Endodermal cell (in vitro differentiated cells): ENCODE measurements at regions not wholly inside any gene's neighbourhood (a gene's known extent, or its start where the extent isn't known, plus 50 kb on each side); places are given as distances from the start of the nearest gene placed in this dataset.
A peak's percentile ranks its signal among the peaks of the same experiment; 100 is the strongest.

Experiments
- DNase-seq: peaks from one replicate; pipeline ENCODE4 v3.0.0-alpha.2; 2017
- H3K27ac ChIP-seq: 2 replicates; pipeline ENCODE4 v1.5.1; 2013; ENCODE audit warnings: mild to moderate bottlenecking, low read depth, low read length, moderate library complexity
- H3K27me3 ChIP-seq: 2 replicates; pipeline ENCODE4 v1.6.1; 2013; ENCODE audit warnings: mild to moderate bottlenecking, low read length, moderate library complexity; ENCODE audit not compliant: insufficient read depth, control insufficient read depth, poor library complexity, severe bottlenecking
- H3K36me3 ChIP-seq: 2 replicates; pipeline ENCODE4 v1.7.0; 2013; ENCODE audit warnings: mild to moderate bottlenecking, low read length, moderate library complexity; ENCODE audit not compliant: control insufficient read depth, insufficient read depth
- H3K4me1 ChIP-seq: one replicate; pipeline ENCODE4 v1.7.0; 2013; ENCODE audit warnings: low read length; ENCODE audit not compliant: control insufficient read depth, insufficient read depth
- H3K4me3 ChIP-seq: 2 replicates; pipeline ENCODE4 v1.5.1; 2013; ENCODE audit warnings: mild to moderate bottlenecking, low read length, moderate library complexity
- H3K9ac ChIP-seq: 2 replicates; pipeline ENCODE4 v1.6.1; 2013; ENCODE audit warnings: mild to moderate bottlenecking, low read length, moderate library complexity; ENCODE audit not compliant: poor library complexity, severe bottlenecking; ENCODE audit errors: extremely low read depth
- H3K9me3 ChIP-seq: 2 replicates; pipeline ENCODE4 v1.6.1; 2013; ENCODE audit warnings: mild to moderate bottlenecking, low read length, moderate library complexity; ENCODE audit not compliant: control insufficient read depth
- H3K27ac Mint-ChIP-seq: 2 replicates; pipeline ENCODE4 v1.8.0; 2020; ENCODE audit warnings: mixed read lengths
- H3K27me3 Mint-ChIP-seq: 2 replicates; pipeline ENCODE4 v1.8.0; 2021; ENCODE audit warnings: mild to moderate bottlenecking, mixed read lengths; ENCODE audit not compliant: insufficient read depth
- H3K36me3 Mint-ChIP-seq: 2 replicates; pipeline ENCODE4 v1.8.0; 2020; ENCODE audit warnings: low read depth, mixed read lengths
- H3K4me1 Mint-ChIP-seq: 2 replicates; pipeline ENCODE4 v1.8.0; 2020; ENCODE audit warnings: mixed read lengths
- H3K4me3 Mint-ChIP-seq: 2 replicates; pipeline ENCODE4 v1.8.0; 2020; ENCODE audit warnings: mild to moderate bottlenecking, moderate library complexity, mixed read lengths
- H3K9me3 Mint-ChIP-seq: 2 replicates; pipeline ENCODE4 v1.8.0; 2020; ENCODE audit warnings: mild to moderate bottlenecking, mixed read lengths
- WGBS, 2 experiments: methylation state at CpG; one replicate each; pipeline versions ENCODE4 v1.1.5 to v1.1.7; 2013; ENCODE audit warnings: missing lambda C conversion rate in 2 of 2, mixed read lengths in 1 of 2; ENCODE audit not compliant: insufficient coverage in 1 of 2, insufficient read length in 1 of 2; 5-methylcytosine and 5-hydroxymethylcytosine counted together
- TF ChIP-seq, protein P1 (sequence below): fragments of 200-600 bp; sonication (generic); conservative IDR thresholded peaks from 2 replicates; pipeline ENCODE4 v1.5.0; 2021; ENCODE audit warnings: antibody characterized with exemption, mild to moderate bottlenecking

DNA sequence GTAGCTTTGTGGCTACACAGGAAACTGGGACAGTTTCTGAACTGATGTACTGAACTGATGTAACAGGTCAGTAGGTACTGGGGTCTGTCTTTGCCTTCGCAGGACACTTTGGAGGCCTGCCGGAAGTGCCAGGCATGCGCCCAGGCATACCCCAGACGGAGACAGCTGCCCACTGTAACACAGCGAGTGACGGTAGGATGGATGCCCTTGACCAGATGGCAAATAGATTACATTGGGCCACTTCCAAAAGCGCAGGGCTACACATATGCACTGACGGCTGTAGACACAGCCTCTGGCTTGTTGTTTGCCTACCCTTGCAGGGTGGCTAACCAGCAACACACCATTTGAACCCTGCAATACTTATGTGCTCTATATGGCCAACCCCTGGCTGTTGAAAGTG is 94.1 kb upstream of the TMPO start:
- no peak overlapping the region for H3K27ac ChIP-seq
- 93 to 97% methylated on average over 8 of the region's 8 CpGs for WGBS, 2 experiments
- no peaks in the 10 kb centered on the region for H3K27me3 ChIP-seq
- H3K4me1 ChIP-seq, result peaks cover 6% of the 10 kb centered on the region
- peaks cover 8% of the 10 kb centered on the region for H3K9me3 ChIP-seq
- no peak overlapping the region for H3K4me3 Mint-ChIP-seq
- no peak overlapping the region for H3K4me3 ChIP-seq
- no peaks in the 10 kb centered on the region for H3K27me3 Mint-ChIP-seq
- peaks cover 15% of the 10 kb centered on the region for H3K4me1 Mint-ChIP-seq
- no peaks in the 10 kb centered on the region for H3K36me3 ChIP-seq
- no peaks in the 10 kb centered on the region for H3K9me3 Mint-ChIP-seq
- H3K36me3 Mint-ChIP-seq, result no peaks in the 10 kb centered on the region
- TF ChIP-seq, protein P1, sequence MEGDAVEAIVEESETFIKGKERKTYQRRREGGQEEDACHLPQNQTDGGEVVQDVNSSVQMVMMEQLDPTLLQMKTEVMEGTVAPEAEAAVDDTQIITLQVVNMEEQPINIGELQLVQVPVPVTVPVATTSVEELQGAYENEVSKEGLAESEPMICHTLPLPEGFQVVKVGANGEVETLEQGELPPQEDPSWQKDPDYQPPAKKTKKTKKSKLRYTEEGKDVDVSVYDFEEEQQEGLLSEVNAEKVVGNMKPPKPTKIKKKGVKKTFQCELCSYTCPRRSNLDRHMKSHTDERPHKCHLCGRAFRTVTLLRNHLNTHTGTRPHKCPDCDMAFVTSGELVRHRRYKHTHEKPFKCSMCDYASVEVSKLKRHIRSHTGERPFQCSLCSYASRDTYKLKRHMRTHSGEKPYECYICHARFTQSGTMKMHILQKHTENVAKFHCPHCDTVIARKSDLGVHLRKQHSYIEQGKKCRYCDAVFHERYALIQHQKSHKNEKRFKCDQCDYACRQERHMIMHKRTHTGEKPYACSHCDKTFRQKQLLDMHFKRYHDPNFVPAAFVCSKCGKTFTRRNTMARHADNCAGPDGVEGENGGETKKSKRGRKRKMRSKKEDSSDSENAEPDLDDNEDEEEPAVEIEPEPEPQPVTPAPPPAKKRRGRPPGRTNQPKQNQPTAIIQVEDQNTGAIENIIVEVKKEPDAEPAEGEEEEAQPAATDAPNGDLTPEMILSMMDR, result no peak
- no peak overlapping the region for H3K9ac ChIP-seq
- DNase-seq, result no peak
- H3K27ac Mint-ChIP-seq, result no peak overlapping the region

DNA sequence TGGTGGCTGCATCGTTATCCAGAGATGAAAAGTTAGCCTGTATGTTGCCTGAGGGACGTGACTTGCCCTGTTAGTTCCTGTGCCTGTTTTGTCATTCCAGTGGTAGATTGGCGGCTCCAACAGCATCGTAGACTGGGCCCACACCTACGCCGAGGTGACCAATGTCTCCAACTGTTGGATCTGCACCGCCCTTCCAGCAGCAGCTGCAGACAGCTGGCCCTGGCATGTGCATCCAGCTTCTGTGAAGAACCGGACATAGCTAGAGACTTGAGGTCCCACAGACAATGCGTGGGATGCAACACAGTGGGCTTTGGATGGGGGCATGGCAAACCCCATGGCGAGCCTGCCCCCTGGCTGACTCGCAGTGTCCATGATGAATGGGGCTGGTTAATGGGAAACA is 93.0 kb upstream of the TMPO start:
- Histone ChIP-seq H3K27ac (no peak overlapping the region), H3K9me3 (peaks cover 8% of the 10 kb centered on the region), H3K27me3 (no peaks in the 10 kb centered on the region), H3K4me3 (no peak overlapping the region), H3K36me3 (no peaks in the 10 kb centered on the region), H3K4me1 (peaks cover 6% of the 10 kb centered on the region), H3K9ac (no peak overlapping the region)
- no peak for DNase-seq
- no peak overlapping the region for H3K4me3 Mint-ChIP-seq
- 92 to 95% methylated on average over 7 to 11 of the region's 11 CpGs for WGBS, 2 experiments
- H3K4me1 Mint-ChIP-seq, result peaks cover 15% of the 10 kb centered on the region
- no peak overlapping the region for H3K27ac Mint-ChIP-seq
- no peaks in the 10 kb centered on the region for H3K27me3 Mint-ChIP-seq
- TF ChIP-seq, protein P1, result no peak
- H3K9me3 Mint-ChIP-seq, result no peaks in the 10 kb centered on the region
- no peaks in the 10 kb centered on the region for H3K36me3 Mint-ChIP-seq

DNA sequence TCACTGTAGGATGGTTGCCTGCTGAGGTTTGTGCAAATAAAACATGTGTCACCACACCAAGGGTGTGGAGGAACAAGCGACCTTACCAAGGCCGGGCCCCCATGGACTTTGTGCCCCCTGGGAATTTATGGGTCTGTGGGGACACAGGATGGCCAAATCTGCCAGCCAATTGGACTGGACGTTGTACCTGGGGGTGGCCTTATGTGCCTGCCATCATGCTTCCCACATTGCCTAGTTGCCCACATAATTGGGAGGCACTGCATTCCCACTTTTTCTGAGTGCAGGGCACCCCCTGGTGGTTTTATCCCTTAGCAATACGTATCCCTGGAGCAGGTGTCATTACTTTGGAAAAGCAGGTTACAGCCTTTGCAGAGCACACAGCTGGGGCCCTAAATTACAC is 92.6 kb upstream of the TMPO start:
- Histone ChIP-seq H3K36me3 (no peaks in the 10 kb centered on the region), H3K4me3 (no peak overlapping the region), H3K27ac (no peak overlapping the region), H3K27me3 (no peaks in the 10 kb centered on the region), H3K9ac (no peak overlapping the region), H3K9me3 (peaks cover 8% of the 10 kb centered on the region), H3K4me1 (peaks cover 6% of the 10 kb centered on the region)
- WGBS, 2 experiments, result 84 to 89% methylated on average over 4 of the region's 4 CpGs
- Mint-ChIP-seq H3K9me3 (no peaks in the 10 kb centered on the region), H3K27ac (no peak overlapping the region), H3K27me3 (no peaks in the 10 kb centered on the region), H3K4me1 (peaks cover 15% of the 10 kb centered on the region), H3K4me3 (no peak overlapping the region), H3K36me3 (no peaks in the 10 kb centered on the region)
- TF ChIP-seq, protein P1, result peak; percentile 72
- DNase-seq, result peak; percentile 88
